Ishikawa (cell line): ENCODE measurements at regions not wholly inside any gene's neighbourhood (a gene's known extent, or its start where the extent isn't known, plus 50 kb on each side); places are given as distances from the start of the nearest gene placed in this dataset.

Experiments used
- CEBPB ChIP-seq: IDR thresholded peaks from 2 replicates; pipeline ENCODE4 v1.6.1; 2012
- EP300 ChIP-seq: IDR thresholded peaks from 2 replicates; pipeline ENCODE4 v1.6.1; 2012; ENCODE audit warnings: borderline replicate concordance
- MAX ChIP-seq: IDR thresholded peaks from 2 replicates; pipeline ENCODE4 v1.6.1; 2012
- TAF1 ChIP-seq: IDR thresholded peaks from 2 replicates; pipeline ENCODE4 v1.6.1; 2012; ENCODE audit warnings: low read depth, mild to moderate bottlenecking
- YY1 ChIP-seq: IDR thresholded peaks from 2 replicates; pipeline ENCODE4 v1.6.1; 2012; ENCODE audit warnings: low read depth

GRCh38 chr20:62539198-62540045 lies 63.6 kb upstream of the GATA5 start:
- TF ChIP-seq TAF1 (no peak), CEBPB (no peak), MAX (no peak), YY1 (no peak), EP300 (no peak)
